D721Med (cell line): ENCODE measurements at regions not wholly inside any gene's neighbourhood (a gene's known extent, or its start where the extent isn't known, plus 50 kb on each side); places are given as distances from the start of the nearest gene placed in this dataset.

Source experiments
- DNase-seq: peaks from one replicate; pipeline ENCODE4 v3.0.0; 2011; ENCODE audit warnings: low spot score; ENCODE audit not compliant: insufficient read length
- FAIRE-seq: peaks from 2 replicates; lab custom pipeline; 2011; peaks lifted over from hg19 to GRCh38; lab: Jason Lieb, UNC
- TF ChIP-seq, protein P1 (sequence below): IDR thresholded peaks from 2 replicates; pipeline ENCODE4 v1.5.1; 2012; ENCODE audit warnings: mild to moderate bottlenecking, control low read depth; ENCODE audit not compliant: insufficient read depth; ENCODE audit errors: missing control alignments

DNA sequence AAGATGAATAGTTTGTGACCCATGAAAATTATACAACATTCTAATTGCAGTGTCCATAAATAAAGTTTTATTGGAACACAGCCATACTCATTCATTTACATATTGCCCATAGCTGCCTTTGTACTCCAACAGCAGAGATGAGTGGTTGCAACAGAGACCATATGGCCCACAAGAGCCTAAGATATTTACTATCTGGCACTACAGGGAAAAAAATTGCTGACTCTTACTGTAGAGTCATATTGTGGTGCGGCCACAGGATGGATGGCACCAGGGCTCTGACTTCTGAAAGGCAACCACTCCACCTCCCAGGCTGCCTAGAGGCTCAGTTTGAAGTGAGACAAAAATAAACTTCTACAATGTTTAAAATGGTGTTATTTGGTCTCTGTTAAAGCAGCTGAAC, 404.0 kb upstream of the ATP5MC3 start:
- DNase-seq (no peak), FAIRE-seq (no peak)
- TF ChIP-seq, protein P1, sequence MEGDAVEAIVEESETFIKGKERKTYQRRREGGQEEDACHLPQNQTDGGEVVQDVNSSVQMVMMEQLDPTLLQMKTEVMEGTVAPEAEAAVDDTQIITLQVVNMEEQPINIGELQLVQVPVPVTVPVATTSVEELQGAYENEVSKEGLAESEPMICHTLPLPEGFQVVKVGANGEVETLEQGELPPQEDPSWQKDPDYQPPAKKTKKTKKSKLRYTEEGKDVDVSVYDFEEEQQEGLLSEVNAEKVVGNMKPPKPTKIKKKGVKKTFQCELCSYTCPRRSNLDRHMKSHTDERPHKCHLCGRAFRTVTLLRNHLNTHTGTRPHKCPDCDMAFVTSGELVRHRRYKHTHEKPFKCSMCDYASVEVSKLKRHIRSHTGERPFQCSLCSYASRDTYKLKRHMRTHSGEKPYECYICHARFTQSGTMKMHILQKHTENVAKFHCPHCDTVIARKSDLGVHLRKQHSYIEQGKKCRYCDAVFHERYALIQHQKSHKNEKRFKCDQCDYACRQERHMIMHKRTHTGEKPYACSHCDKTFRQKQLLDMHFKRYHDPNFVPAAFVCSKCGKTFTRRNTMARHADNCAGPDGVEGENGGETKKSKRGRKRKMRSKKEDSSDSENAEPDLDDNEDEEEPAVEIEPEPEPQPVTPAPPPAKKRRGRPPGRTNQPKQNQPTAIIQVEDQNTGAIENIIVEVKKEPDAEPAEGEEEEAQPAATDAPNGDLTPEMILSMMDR: no peak

DNA sequence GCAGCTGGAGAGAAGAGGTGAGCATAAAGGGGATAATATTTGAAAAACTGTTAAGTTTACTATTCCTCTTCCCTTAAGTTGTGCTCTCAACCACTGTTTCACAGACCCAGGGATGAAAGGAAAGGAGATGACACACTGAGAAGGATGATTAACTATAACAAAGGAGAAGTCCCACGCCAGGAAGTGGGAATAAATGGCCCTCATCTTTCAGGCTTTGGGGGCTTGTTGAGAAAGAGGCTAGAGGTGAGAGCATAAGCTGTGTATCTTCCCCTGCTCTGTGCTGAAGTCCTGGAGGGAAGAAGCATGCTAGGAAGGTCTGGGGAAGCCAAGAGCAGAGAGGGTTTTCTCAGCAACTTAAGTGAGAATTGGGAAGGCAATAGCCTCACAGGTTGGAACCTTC, 399.1 kb upstream of the ATP5MC3 start:
- no peak for DNase-seq
- FAIRE-seq: no peak
- TF ChIP-seq, protein P1: no peak

GRCh38 chr2:175579646-175580045, 398.1 kb upstream of the ATP5MC3 start:
- TF ChIP-seq, protein P1: no peak
- DNase-seq: no peak
- FAIRE-seq: no peak

DNA sequence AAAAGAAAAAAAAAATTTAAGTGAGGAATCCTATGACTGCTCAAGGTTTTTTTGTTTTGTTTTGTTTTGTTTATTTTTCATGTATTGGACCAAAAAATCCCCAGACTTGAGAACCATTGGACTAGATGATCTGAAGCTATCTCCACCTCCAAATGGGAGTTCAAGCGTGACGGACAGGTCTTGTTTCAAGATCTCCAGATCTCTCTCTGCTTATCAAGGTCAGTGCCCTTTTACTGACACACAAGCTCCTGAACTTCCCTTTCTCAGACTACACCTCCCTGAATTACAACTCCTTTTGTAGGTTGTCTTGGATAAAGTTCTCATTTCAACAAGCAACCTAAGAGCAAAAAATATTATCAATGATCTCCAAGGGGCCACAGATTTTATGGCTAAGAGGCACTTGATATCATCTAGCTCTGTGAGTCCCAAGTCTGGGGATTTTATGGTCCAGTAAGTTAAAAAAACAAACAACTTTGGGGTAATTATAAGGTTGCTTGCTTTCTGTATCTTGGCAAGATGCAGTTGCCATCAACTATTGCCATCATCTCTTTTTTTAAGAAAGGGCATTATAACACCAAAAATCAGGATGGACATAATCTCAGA, 396.0 kb upstream of the ATP5MC3 start:
- no peak for DNase-seq
- TF ChIP-seq, protein P1: no peak
- no peak for FAIRE-seq

DNA sequence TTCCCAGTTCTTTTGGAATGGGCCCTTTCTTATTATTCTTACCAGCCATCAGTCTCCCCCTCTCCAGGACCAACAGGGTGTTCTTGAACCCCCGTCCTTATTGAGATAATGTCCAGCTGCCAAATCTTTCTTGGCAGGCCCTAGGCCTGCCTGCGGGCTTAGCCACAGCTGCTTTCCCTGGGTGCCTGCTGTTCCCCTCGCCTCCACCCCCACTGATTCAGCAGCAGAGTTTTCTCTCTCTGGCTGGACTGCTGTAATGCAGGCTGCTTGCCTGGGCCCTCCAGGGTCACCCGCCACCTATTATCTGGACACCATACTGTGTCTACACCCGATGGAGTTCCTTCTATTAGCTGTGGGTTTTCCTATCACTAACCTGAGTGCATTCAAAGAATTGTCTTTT, 395.4 kb upstream of the ATP5MC3 start:
- no peak for DNase-seq
- TF ChIP-seq, protein P1: no peak
- no peak for FAIRE-seq

- TF ChIP-seq, protein P1: no peak
- DNase-seq (no peak), FAIRE-seq (no peak)
Measured at GRCh38 chr2:175576270-175576669, 394.8 kb upstream of the ATP5MC3 start.
